ENCODE measurements at regions not wholly inside any gene's neighbourhood (a gene's known extent, or its start where the extent isn't known, plus 50 kb on each side); places are given as distances from the start of the nearest gene placed in this dataset.

DNA sequence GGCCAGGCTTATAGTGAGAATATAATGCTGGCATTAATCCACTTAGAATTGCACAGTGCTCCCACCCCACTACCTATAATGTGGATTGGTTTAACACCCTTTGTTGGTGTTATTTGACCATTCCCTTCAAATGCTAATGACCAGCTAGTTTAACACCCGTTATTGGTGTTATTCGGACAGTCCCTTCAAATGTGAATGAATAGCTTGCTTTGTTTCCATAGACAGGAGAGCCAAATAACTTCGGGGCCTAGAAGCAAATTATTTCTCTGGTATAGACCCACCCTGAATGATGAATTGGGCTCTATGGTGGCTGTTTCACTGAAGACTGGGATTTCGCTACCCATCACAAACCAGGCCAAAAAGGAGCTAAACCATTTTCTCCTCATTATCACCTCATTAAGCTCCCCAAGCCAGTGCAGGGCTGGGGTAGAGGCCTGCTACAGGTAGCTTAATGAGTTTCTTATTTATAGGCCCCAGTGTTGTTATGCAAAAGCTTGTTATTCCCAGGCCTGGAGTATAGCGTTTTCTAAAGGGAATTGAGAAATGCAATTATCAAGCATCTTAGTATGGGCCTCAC is 494.1 kb upstream of the DPH6 start:
- TF ChIP-seq, protein P1, sequence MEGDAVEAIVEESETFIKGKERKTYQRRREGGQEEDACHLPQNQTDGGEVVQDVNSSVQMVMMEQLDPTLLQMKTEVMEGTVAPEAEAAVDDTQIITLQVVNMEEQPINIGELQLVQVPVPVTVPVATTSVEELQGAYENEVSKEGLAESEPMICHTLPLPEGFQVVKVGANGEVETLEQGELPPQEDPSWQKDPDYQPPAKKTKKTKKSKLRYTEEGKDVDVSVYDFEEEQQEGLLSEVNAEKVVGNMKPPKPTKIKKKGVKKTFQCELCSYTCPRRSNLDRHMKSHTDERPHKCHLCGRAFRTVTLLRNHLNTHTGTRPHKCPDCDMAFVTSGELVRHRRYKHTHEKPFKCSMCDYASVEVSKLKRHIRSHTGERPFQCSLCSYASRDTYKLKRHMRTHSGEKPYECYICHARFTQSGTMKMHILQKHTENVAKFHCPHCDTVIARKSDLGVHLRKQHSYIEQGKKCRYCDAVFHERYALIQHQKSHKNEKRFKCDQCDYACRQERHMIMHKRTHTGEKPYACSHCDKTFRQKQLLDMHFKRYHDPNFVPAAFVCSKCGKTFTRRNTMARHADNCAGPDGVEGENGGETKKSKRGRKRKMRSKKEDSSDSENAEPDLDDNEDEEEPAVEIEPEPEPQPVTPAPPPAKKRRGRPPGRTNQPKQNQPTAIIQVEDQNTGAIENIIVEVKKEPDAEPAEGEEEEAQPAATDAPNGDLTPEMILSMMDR (conservative IDR thresholded peaks at IDR 0.05 in 1 of 2, IDR thresholded peaks at IDR 0.05 in 1 of 2; ENCODE audit: low read depth in 1 of 2, low read length in 2 of 2) = no peak
- TF ChIP-seq EZH2 (IDR thresholded peaks at IDR 0.05; ENCODE audit: low read length, missing control alignments) = no peak
